ENCODE measurements at regions not wholly inside any gene's neighbourhood (a gene's known extent, or its start where the extent isn't known, plus 50 kb on each side); places are given as distances from the start of the nearest gene placed in this dataset.

GRCh38 chr7:42685911-42686310, 226.0 kb downstream of the C7orf25 start:
- TF ChIP-seq POLR2A (IDR thresholded peaks at IDR 0.05; ENCODE audit: low read depth, low read length) (no peak), POLR2AphosphoS5 (IDR thresholded peaks at IDR 0.05; ENCODE audit: low read depth, low read length) (no peak)
